RWPE1 (cell line): ENCODE measurements at regions not wholly inside any gene's neighbourhood (a gene's known extent, or its start where the extent isn't known, plus 50 kb on each side); places are given as distances from the start of the nearest gene placed in this dataset.

Source experiments
- CTCF ChIA-PET: fragments of 350-600 bp; sonication (Branson Sonifier 250); formaldehyde crosslinking; extraction: SDS; loops from one replicate; lab custom pipeline; 2021; lab: Yijun Ruan, JAX
- POLR2A ChIA-PET: fragments of 400-600 bp; formaldehyde crosslinking; extraction: SDS; loops from one replicate; lab custom pipeline; 2020; ENCODE audit warnings: antibody characterized with exemption; ENCODE audit not compliant: low non-redundant PET; lab: Yijun Ruan, JAX
- DNase-seq: peaks from one replicate; pipeline ENCODE4 v3.0.0; 2012; ENCODE audit warnings: low spot score
- H3K27ac ChIP-seq: fragments of 450-650 bp; 2 replicates; pipeline ENCODE4 v1.5.1; 2017
- CTCF ChIP-seq: fragments of 450-650 bp; conservative IDR thresholded peaks from 2 replicates; pipeline ENCODE4 v1.5.1; 2017; ENCODE audit warnings: low read depth, mild to moderate bottlenecking

- H3K27ac ChIP-seq: no peak overlapping the region
- ChIA-PET POLR2A (no interaction called here), CTCF (interaction anchor here (1.0 to 1.7 kb wide), 3 partner anchors 13 to 82 kb away, joined by 4 to 7 read pairs (median 5); partner anchors contain the start of gene SYNE3)
- DNase-seq: no peak
- TF ChIP-seq CTCF: no peak
Measured at GRCh38 chr14:95445161-95445560, 71.3 kb downstream of the SYNE3 start.

DNA sequence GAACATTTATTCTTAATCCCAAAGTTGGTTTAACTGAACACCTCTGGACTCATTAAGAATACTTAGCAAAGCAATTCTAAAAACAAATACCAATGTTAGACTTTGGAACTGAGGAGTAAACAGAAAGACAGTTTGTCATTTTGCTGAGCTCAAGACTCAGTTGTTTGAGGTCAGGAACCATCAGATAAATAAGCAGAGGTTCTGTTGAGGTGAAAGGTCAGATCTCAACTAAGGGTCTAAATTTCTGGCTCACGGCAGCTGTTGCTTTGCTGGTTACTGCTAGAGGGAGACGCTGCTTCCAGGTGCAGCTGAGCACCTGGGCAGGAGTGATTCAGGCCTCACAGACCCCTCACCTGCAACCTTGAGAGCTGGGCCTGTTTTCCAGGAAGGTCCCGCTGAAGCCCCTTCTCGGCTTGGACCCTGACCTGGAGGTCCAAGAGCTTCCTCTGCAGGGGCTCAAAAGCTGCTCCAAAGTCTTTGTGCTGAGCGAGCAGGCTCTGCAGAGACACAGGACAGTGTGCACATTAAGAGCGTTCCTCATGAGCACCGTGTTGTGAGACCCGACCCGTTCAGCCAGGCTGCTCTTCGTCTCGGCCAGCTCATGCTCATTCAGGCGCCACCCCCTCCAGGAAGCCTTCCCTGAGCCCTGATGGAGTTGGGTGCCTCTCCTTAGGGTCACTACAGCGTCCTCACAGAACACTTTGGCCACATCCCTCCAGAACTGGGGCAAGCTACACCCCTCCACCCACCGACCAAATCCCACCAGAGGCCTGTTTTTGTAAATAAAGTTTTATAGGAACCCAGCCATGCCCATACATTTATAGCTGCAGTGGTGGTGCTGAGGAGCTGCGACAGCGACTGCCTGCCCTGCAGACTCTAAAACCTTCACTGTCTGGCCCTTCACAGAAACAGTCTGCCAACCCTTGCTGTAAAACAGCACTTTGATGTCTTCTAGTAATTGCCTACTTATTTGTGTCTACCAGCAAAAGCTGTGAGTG lies 72.0 kb downstream of the SYNE3 start:
- CTCF ChIA-PET: interaction anchor here (0.6 to 1.7 kb wide), 4 partner anchors 12 to 94 kb away, joined by 3 to 7 read pairs (median 4); partner anchors contain the start of gene SYNE3
- POLR2A ChIA-PET: no interaction called here
- DNase-seq: no peak
- no peak for TF ChIP-seq CTCF
- no peak overlapping the region; the same call in 1 of the 2 replicates for H3K27ac ChIP-seq

GRCh38 chr14:95442633-95443021 lies 73.8 kb downstream of the SYNE3 start:
- peak; percentile 81 for DNase-seq
- H3K27ac ChIP-seq: no peak overlapping the region; the same call in 1 of the 2 replicates
- TF ChIP-seq CTCF: peak; percentile 92
- ChIA-PET CTCF (interaction anchor here (0.6 to 1.7 kb wide), 19 partner anchors 8 to 686 kb away, joined by 3 to 20 read pairs (median 4); partner anchors contain the start of gene SYNE3), POLR2A (no interaction called here)

DNA sequence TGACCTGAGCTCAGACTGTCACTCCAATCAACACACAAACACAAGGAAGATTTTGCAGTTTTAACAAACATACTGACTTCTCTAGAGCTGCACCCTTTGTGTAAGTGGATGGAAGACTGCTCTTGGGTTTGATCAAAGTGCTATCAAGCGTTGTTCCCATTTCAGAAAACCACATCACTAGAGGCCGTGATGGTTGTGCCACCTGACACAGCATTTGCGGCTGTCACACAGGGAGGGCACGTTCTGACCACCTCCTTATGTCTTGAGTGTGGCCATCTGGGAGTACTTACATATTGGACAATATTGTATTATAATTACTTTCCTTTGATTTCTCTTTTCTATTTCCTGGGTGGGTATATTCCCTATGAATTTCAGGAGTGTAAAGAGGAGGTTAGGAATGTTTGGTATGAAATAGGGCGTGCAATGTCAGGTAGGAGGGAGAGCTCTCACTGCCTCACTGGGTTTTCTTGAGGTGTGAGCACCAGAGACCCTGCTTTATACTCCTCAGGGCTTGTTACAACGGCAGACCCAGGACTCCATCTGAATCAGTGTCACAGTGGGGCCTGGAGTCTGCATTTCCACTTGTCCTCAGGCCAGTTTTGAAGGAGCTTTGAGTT lies 74.3 kb downstream of the SYNE3 start:
- POLR2A ChIA-PET: no interaction called here
- DNase-seq: no peak

DNA sequence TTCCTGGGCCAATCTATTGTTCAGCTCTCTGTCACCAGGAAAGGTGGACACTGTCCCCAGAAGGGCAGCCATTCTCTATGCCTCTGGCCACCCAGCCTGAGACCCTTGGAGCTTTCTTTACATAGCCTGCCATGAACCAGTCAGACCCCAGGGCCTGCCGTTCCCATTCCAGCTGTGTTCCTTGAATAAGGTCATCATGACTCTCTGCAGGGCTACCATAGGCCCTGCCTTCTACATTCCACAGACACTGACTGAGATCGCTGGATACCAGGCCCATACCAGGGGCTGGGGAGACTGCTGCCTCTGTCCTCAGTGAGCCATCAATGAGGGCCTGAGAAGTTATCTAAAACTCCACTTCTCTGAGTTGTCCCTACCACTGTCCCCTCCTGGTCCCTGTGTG lies 75.5 kb downstream of the SYNE3 start:
- TF ChIP-seq CTCF: no peak
- DNase-seq: no peak
- CTCF ChIA-PET: no interaction called here
- POLR2A ChIA-PET: no interaction called here
- H3K27ac ChIP-seq: no peak overlapping the region

More for the DNA sequence above, 74.3 kb downstream of the SYNE3 start:
- CTCF ChIA-PET: interaction anchor here (0.6 to 1.7 kb wide), 19 partner anchors 8 to 524 kb away, joined by 3 to 20 read pairs (median 4); partner anchors contain the start of gene SYNE3
- H3K27ac ChIP-seq: no peak overlapping the region
- no peak for TF ChIP-seq CTCF

DNA sequence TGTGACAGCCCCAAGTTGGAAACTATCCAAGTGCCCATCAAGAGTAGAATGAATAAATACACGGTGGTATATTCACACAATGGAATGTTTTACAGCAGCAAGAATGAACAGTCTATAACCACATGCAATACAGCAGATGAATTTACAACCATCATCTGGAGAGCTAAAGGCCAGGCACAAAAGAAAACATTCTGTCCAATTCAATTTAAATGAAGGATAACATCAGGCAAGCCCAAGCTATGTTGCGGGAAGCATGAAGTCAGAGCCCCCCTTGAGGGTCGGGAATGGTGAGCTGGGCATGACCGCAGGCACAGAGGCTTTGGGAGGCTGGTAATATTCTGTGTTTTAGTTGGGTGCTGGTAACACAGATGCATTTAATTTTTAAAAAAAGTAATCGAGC lies 76.0 kb downstream of the SYNE3 start:
- CTCF ChIA-PET: interaction anchor here (0.8 kb wide), 1 partner anchor 88 kb away, joined by 3 read pairs; no protein-coding TSS in a partner anchor
- no peak overlapping the region for H3K27ac ChIP-seq
- no peak for DNase-seq
- POLR2A ChIA-PET: no interaction called here
- no peak for TF ChIP-seq CTCF
